ENCODE measurements at regions not wholly inside any gene's neighbourhood (a gene's known extent, or its start where the extent isn't known, plus 50 kb on each side); places are given as distances from the start of the nearest gene placed in this dataset.

- Histone ChIP-seq H2AK5ac (ENCODE audit: low read depth, low read length) (no peak overlapping the region), H3K79me1 (ENCODE audit: low read depth, low read length) (no peaks in the 10 kb centered on the region), H3K4me1 (ENCODE audit: control insufficient read depth in 2 of 2, insufficient read depth in 1 of 2, low read depth in 1 of 2, low read length in 2 of 2) (peaks cover 0 to 1% of the 10 kb centered on the region in 2 donors), H2BK120ac (ENCODE audit: low read depth, low read length) (no peak overlapping the region), H3K18ac (ENCODE audit: low read length) (no peak overlapping the region), H4K8ac (ENCODE audit: low read depth, low read length) (no peak overlapping the region), H3K4me2 (ENCODE audit: insufficient read depth, low read length, poor library complexity, severe bottlenecking) (no peak overlapping the region), H3K36me3 (replicated peaks in 1 of 2; ENCODE audit: control insufficient read depth in 2 of 2, insufficient read depth in 2 of 2, low read length in 2 of 2) (no peaks in the 10 kb centered on the region), H2BK15ac (ENCODE audit: low read length) (no peak overlapping the region), H3K4ac (ENCODE audit: low read length) (no peak overlapping the region), H3K27me3 (ENCODE audit: control insufficient read depth in 3 of 3, insufficient read depth in 3 of 3, low read depth in 1 of 3, low read length in 3 of 3) (no peaks in the 10 kb centered on the region), H3K9ac (ENCODE audit: low read depth, low read length, poor library complexity) (no peak overlapping the region), H3K27ac (replicated peaks; ENCODE audit: low read length) (no peak overlapping the region), H2BK5ac (ENCODE audit: low read length) (no peak overlapping the region), H2AFZ (ENCODE audit: low read length) (no peak overlapping the region), H2BK12ac (ENCODE audit: low read length) (no peak overlapping the region), H3K23ac (ENCODE audit: low read depth, low read length, poor library complexity) (no peak overlapping the region), H4K91ac (ENCODE audit: low read depth, low read length, poor library complexity) (no peak overlapping the region), H3K9me3 (replicated peaks in 1 of 2; ENCODE audit: control insufficient read depth in 2 of 2, insufficient read depth in 1 of 2, low read depth in 1 of 2, low read length in 2 of 2) (no peaks in the 10 kb centered on the region), H3K4me3 (ENCODE audit: low read length in 2 of 2) (no peak overlapping the region), H3K14ac (ENCODE audit: low read length) (no peak overlapping the region)
- no peak for DNase-seq (ENCODE audit: low spot score)
- WGBS, 2 donors (ENCODE audit: extremely low coverage in 2 of 2, insufficient read length in 2 of 2, insufficient replicate concordance in 1 of 2), result no CpG with 5 or more reads among the region's 5 CpGs
These were observed 273.9 kb downstream of the IGSF11 start for GRCh38 chr3:118760585-118761290.

DNA sequence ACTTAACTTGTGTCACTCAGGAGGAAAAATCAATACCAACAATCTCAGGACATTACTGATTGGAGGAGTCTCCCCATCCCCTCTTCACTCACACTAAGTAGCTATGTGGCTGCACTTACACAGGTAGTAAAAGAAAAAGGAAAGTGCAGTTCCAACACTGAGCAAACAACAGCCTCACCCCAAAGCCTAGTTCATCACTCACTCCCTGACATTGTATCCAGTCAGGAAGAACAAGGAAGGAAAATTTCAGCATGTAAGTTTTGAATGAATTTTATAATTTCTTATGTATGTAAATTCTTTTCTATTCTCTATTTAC, 273.4 kb downstream of the IGSF11 start:
- Histone ChIP-seq H3K4me2 (ENCODE audit: insufficient read depth, low read length, poor library complexity, severe bottlenecking) (no peak overlapping the region), H3K23ac (ENCODE audit: low read depth, low read length, poor library complexity) (no peak overlapping the region), H4K91ac (ENCODE audit: low read depth, low read length, poor library complexity) (no peak overlapping the region), H3K27ac (replicated peaks; ENCODE audit: low read length) (no peak overlapping the region), H2BK15ac (ENCODE audit: low read length) (no peak overlapping the region), H3K9me3 (replicated peaks in 1 of 2; ENCODE audit: control insufficient read depth in 2 of 2, insufficient read depth in 1 of 2, low read depth in 1 of 2, low read length in 2 of 2) (no peaks in the 10 kb centered on the region), H3K4me3 (ENCODE audit: low read length in 2 of 2) (no peak overlapping the region), H3K4me1 (ENCODE audit: control insufficient read depth in 2 of 2, insufficient read depth in 1 of 2, low read depth in 1 of 2, low read length in 2 of 2) (peaks cover 0 to 1% of the 10 kb centered on the region in 2 donors), H3K9ac (ENCODE audit: low read depth, low read length, poor library complexity) (no peak overlapping the region), H2BK120ac (ENCODE audit: low read depth, low read length) (no peak overlapping the region), H3K14ac (ENCODE audit: low read length) (no peak overlapping the region), H2AK5ac (ENCODE audit: low read depth, low read length) (no peak overlapping the region), H2BK5ac (ENCODE audit: low read length) (no peak overlapping the region), H3K36me3 (replicated peaks in 1 of 2; ENCODE audit: control insufficient read depth in 2 of 2, insufficient read depth in 2 of 2, low read length in 2 of 2) (no peaks in the 10 kb centered on the region), H3K27me3 (ENCODE audit: control insufficient read depth in 3 of 3, insufficient read depth in 3 of 3, low read depth in 1 of 3, low read length in 3 of 3) (no peaks in the 10 kb centered on the region), H3K18ac (ENCODE audit: low read length) (no peak overlapping the region), H3K79me1 (ENCODE audit: low read depth, low read length) (no peaks in the 10 kb centered on the region), H3K4ac (ENCODE audit: low read length) (no peak overlapping the region), H2BK12ac (ENCODE audit: low read length) (no peak overlapping the region), H2AFZ (ENCODE audit: low read length) (no peak overlapping the region), H4K8ac (ENCODE audit: low read depth, low read length) (no peak overlapping the region)
- DNase-seq (ENCODE audit: low spot score), result no peak

DNA sequence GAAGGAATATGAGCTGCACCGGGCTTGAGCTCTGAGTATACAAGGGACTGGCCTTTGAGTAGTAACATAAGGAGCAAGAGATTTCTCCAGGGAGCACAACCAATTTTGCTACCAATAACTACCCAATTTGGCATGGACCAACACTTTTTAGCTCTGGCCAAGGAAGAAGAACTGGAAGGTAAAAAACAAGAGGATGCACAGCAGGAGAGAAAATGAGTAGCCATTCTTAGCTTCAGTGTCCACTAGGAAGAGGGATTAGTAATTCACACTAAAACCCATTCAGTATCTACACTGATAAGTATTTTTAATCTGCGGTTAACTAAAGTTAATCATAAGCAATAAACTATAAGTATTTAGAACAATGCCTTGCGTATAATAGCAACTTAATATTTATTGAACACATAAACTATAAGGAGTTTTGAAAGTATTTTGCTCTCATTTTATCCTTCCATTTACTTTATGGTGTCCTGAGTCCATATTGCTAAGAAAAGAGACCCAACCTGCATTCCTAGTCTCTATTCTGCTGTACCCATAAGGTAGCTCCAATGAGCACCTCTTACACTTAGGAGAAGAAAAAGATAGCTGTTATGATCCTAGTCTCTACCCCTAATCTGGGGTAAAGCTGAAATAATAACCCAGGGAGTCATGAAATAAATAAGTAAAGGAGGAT, 268.9 kb downstream of the IGSF11 start:
- H3K36me3 ChIP-seq (replicated peaks in 1 of 2; ENCODE audit: control insufficient read depth in 2 of 2, insufficient read depth in 2 of 2, low read length in 2 of 2), result no peaks in the 10 kb centered on the region
- H2BK15ac ChIP-seq (ENCODE audit: low read length), result no peak overlapping the region

DNA sequence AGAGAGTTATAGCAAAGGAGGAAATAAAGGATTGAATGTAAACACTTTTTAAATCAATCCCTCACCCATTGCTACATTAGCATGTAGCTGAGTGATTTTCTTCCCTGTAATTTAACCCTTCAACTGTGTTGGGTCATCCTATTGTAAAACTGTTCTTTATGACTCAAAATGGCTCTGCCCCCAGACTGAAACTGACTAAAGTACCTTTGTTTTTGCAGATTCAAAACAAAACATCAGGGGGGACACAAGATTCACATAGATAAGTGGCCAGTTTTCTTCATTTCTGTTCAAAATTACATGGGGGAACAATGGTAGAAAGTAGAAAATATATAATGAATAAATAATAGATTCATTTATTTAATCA, 268.4 kb downstream of the IGSF11 start:
- no peak overlapping the region for H3K9ac ChIP-seq (ENCODE audit: low read depth, low read length, poor library complexity)
- no peak overlapping the region for H3K4ac ChIP-seq (ENCODE audit: low read length)
- H2AFZ ChIP-seq (ENCODE audit: low read length), result no peak overlapping the region
- no peak overlapping the region for H3K18ac ChIP-seq (ENCODE audit: low read length)
- no peak overlapping the region for H4K91ac ChIP-seq (ENCODE audit: low read depth, low read length, poor library complexity)
- no peak overlapping the region for H2BK5ac ChIP-seq (ENCODE audit: low read length)
- H3K27ac ChIP-seq (replicated peaks; ENCODE audit: low read length), result no peak overlapping the region
- no peaks in the 10 kb centered on the region for H3K9me3 ChIP-seq (replicated peaks in 1 of 2; ENCODE audit: control insufficient read depth in 2 of 2, insufficient read depth in 1 of 2, low read depth in 1 of 2, low read length in 2 of 2)
- no peak overlapping the region for H3K23ac ChIP-seq (ENCODE audit: low read depth, low read length, poor library complexity)
- H3K36me3 ChIP-seq (replicated peaks in 1 of 2; ENCODE audit: control insufficient read depth in 2 of 2, insufficient read depth in 2 of 2, low read length in 2 of 2), result no peaks in the 10 kb centered on the region
- H3K79me1 ChIP-seq (ENCODE audit: low read depth, low read length), result no peaks in the 10 kb centered on the region
- no peak overlapping the region for H3K4me3 ChIP-seq (ENCODE audit: low read length in 2 of 2)
- H2AK5ac ChIP-seq (ENCODE audit: low read depth, low read length), result no peak overlapping the region
- H3K4me2 ChIP-seq (ENCODE audit: insufficient read depth, low read length, poor library complexity, severe bottlenecking), result no peak overlapping the region
- H3K4me1 ChIP-seq (ENCODE audit: control insufficient read depth in 2 of 2, insufficient read depth in 1 of 2, low read depth in 1 of 2, low read length in 2 of 2), result peaks cover 0 to 1% of the 10 kb centered on the region in 2 donors
- H3K14ac ChIP-seq (ENCODE audit: low read length), result no peak overlapping the region
- H2BK15ac ChIP-seq (ENCODE audit: low read length), result no peak overlapping the region
- no peaks in the 10 kb centered on the region for H3K27me3 ChIP-seq (ENCODE audit: control insufficient read depth in 3 of 3, insufficient read depth in 3 of 3, low read depth in 1 of 3, low read length in 3 of 3)
- DNase-seq (ENCODE audit: low spot score), result no peak
- H2BK120ac ChIP-seq (ENCODE audit: low read depth, low read length), result no peak overlapping the region
- no peak overlapping the region for H2BK12ac ChIP-seq (ENCODE audit: low read length)
- no peak overlapping the region for H4K8ac ChIP-seq (ENCODE audit: low read depth, low read length)

More for the DNA sequence above, 268.9 kb downstream of the IGSF11 start:
- no peak overlapping the region for H2BK12ac ChIP-seq (ENCODE audit: low read length)
- H3K4me3 ChIP-seq (ENCODE audit: low read length in 2 of 2), result no peak overlapping the region
- no peak overlapping the region for H3K18ac ChIP-seq (ENCODE audit: low read length)
- H2AFZ ChIP-seq (ENCODE audit: low read length), result no peak overlapping the region
- no peak overlapping the region for H3K14ac ChIP-seq (ENCODE audit: low read length)
- DNase-seq (ENCODE audit: low spot score), result no peak
- no peak overlapping the region for H2BK120ac ChIP-seq (ENCODE audit: low read depth, low read length)
- no peak overlapping the region for H3K4ac ChIP-seq (ENCODE audit: low read length)
- no peak overlapping the region for H4K91ac ChIP-seq (ENCODE audit: low read depth, low read length, poor library complexity)
- H3K9ac ChIP-seq (ENCODE audit: low read depth, low read length, poor library complexity), result no peak overlapping the region
- no peak overlapping the region for H2AK5ac ChIP-seq (ENCODE audit: low read depth, low read length)
- H3K9me3 ChIP-seq (replicated peaks in 1 of 2; ENCODE audit: control insufficient read depth in 2 of 2, insufficient read depth in 1 of 2, low read depth in 1 of 2, low read length in 2 of 2), result no peaks in the 10 kb centered on the region
- no peak overlapping the region for H2BK5ac ChIP-seq (ENCODE audit: low read length)
- H3K27ac ChIP-seq (replicated peaks; ENCODE audit: low read length), result no peak overlapping the region
- peaks cover 0 to 1% of the 10 kb centered on the region in 2 donors for H3K4me1 ChIP-seq (ENCODE audit: control insufficient read depth in 2 of 2, insufficient read depth in 1 of 2, low read depth in 1 of 2, low read length in 2 of 2)
- WGBS, 2 donors (ENCODE audit: extremely low coverage in 2 of 2, insufficient read length in 2 of 2, insufficient replicate concordance in 1 of 2), result no CpG with 5 or more reads among the region's 3 CpGs
- H3K23ac ChIP-seq (ENCODE audit: low read depth, low read length, poor library complexity), result no peak overlapping the region
- no peak overlapping the region for H3K4me2 ChIP-seq (ENCODE audit: insufficient read depth, low read length, poor library complexity, severe bottlenecking)
- H4K8ac ChIP-seq (ENCODE audit: low read depth, low read length), result no peak overlapping the region
- H3K79me1 ChIP-seq (ENCODE audit: low read depth, low read length), result no peaks in the 10 kb centered on the region
- no peaks in the 10 kb centered on the region for H3K27me3 ChIP-seq (ENCODE audit: control insufficient read depth in 3 of 3, insufficient read depth in 3 of 3, low read depth in 1 of 3, low read length in 3 of 3)

Data from neuronal stem cell (in vitro differentiated cells).